Lung (tissue), 11 donors: ENCODE measurements at regions not wholly inside any gene's neighbourhood (a gene's known extent, or its start where the extent isn't known, plus 50 kb on each side); places are given as distances from the start of the nearest gene placed in this dataset.

Source experiments
- ATAC-seq: fragments of 200-7000 bp; cut with Tn5 transposase; one replicate; pipeline ENCODE4 v1.9.1; 2020; ENCODE audit warnings: moderate number of reproducible peaks; ENCODE audit not compliant: insufficient read depth, low FRiP score
- DNase-seq, 3 donors: peaks; one replicate each; pipeline ENCODE4 v3.0.0-alpha.2; 2013 to 2017
- H3K27ac ChIP-seq, 2 donors: one replicate each; pipeline ENCODE4 v1.5.1; 2013; ENCODE audit warnings: mild to moderate bottlenecking in 2 of 2, moderate library complexity in 2 of 2, control low read depth in 1 of 2, inconsistent platforms in 1 of 2, low read depth in 1 of 2, low read length in 1 of 2
- H3K27me3 ChIP-seq, 3 donors: one replicate each; pipeline ENCODE4 v1.5.1; 2013; ENCODE audit warnings: low read length in 2 of 3; ENCODE audit not compliant: control insufficient read depth in 3 of 3, insufficient read depth in 3 of 3
- H3K36me3 ChIP-seq, 4 donors: one replicate each; pipeline ENCODE4 v1.5.1; 2013; ENCODE audit warnings: low read length in 4 of 4, mild to moderate bottlenecking in 1 of 4, moderate library complexity in 1 of 4; ENCODE audit not compliant: control insufficient read depth in 4 of 4, insufficient read depth in 4 of 4
- H3K4me1 ChIP-seq, 5 donors: one replicate each; pipeline ENCODE4 v1.5.1; 2013; ENCODE audit warnings: low read length in 5 of 5, mild to moderate bottlenecking in 2 of 5, moderate library complexity in 1 of 5; ENCODE audit not compliant: control insufficient read depth in 5 of 5, insufficient read depth in 5 of 5
- H3K4me3 ChIP-seq: one replicate; pipeline ENCODE4 v1.5.1; 2013; ENCODE audit warnings: mild to moderate bottlenecking, control low read depth, moderate library complexity
- H3K9ac ChIP-seq, 2 donors: one replicate each; pipeline ENCODE4 v1.5.1; 2013; ENCODE audit warnings: low read length in 2 of 2, control low read depth in 1 of 2; ENCODE audit not compliant: insufficient read depth in 1 of 2
- H3K9me3 ChIP-seq, 4 donors: one replicate each; pipeline ENCODE4 v1.5.1; 2013; ENCODE audit warnings: low read length in 3 of 4, mild to moderate bottlenecking in 1 of 4, moderate library complexity in 1 of 4; ENCODE audit not compliant: control insufficient read depth in 4 of 4, insufficient read depth in 3 of 4
- CTCF ChIP-seq: IDR thresholded peaks from 2 replicates; pipeline ENCODE4 v1.5.1; 2012; ENCODE audit warnings: mild to moderate bottlenecking; ENCODE audit errors: control extremely low read depth, extremely low read depth
- WGBS, 2 donors: extraction: QIAGEN DNeasy Blood & Tissue Kit; methylation state at CpG; one replicate each; pipeline ENCODE4 v1.1.7; 2013; 5-methylcytosine and 5-hydroxymethylcytosine counted together
- donor health status: control.
- donor health status: control.
- donor health status: Bipolar disorder and iron deficiency.
- donor health status: healthy.
- donor health status: DM: yes; HTN: yes; CAD: no.

GRCh38 chr10:4719671-4720070, 106.3 kb upstream of the AKR1E2 start:
- ATAC-seq, result no peak
- no peaks in the 10 kb centered on the region for H3K36me3 ChIP-seq
- H3K9me3 ChIP-seq, result no peaks in the 10 kb centered on the region
- peaks cover 0 to 5% (median 0%) of the 10 kb centered on the region in 5 donors for H3K4me1 ChIP-seq
- DNase-seq, result no peak
- no peak overlapping the region for H3K27ac ChIP-seq
- H3K4me3 ChIP-seq, result no peak overlapping the region
- TF ChIP-seq CTCF, result no peak
- H3K27me3 ChIP-seq, result peaks cover 0 to 3% (median 2%) of the 10 kb centered on the region in 3 donors
- 93 to 94% methylated on average over 2 of the region's 2 CpGs for WGBS, 2 donors
- no peak overlapping the region for H3K9ac ChIP-seq

- WGBS, 2 donors, result 88 to 89% methylated on average over 1 of the region's 1 CpG
- no peak overlapping the region for H3K27ac ChIP-seq
- H3K9ac ChIP-seq, result no peak overlapping the region
- H3K27me3 ChIP-seq, result peaks cover 0 to 3% (median 2%) of the 10 kb centered on the region in 3 donors
- peaks cover 0 to 5% (median 0%) of the 10 kb centered on the region in 5 donors for H3K4me1 ChIP-seq
- ATAC-seq (no peak), DNase-seq (no peak)
- H3K4me3 ChIP-seq, result no peak overlapping the region
- no peaks in the 10 kb centered on the region for H3K9me3 ChIP-seq
- H3K36me3 ChIP-seq, result no peaks in the 10 kb centered on the region
- TF ChIP-seq CTCF, result no peak
Observed at GRCh38 chr10:4719036-4719435, 107.0 kb upstream of the AKR1E2 start.

DNA sequence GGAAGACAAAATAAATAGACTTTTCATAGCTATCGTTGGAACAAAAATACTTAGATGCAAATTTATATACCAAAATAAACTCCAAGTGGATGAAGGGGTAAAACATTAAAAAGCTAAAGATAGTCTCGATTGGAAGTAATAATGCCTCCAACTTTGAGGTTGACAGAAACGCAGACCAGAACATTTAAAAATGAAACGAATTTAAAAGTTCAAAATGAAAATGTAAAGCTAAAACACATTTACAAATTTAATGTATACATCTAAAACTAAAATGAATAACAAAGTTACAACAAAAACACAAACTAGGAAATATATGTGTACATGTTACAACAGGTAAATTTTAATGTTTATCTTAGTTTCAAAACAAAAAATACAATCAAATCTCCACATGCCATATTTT, 107.5 kb upstream of the AKR1E2 start:
- ATAC-seq (no peak), DNase-seq (no peak)
- Histone ChIP-seq H3K27ac (no peak overlapping the region), H3K27me3 (peaks cover 0 to 3% (median 2%) of the 10 kb centered on the region in 3 donors), H3K9ac (no peak overlapping the region), H3K36me3 (no peaks in the 10 kb centered on the region), H3K4me1 (peaks cover 0 to 5% (median 0%) of the 10 kb centered on the region in 5 donors), H3K4me3 (no peak overlapping the region), H3K9me3 (no peaks in the 10 kb centered on the region)
- no peak for TF ChIP-seq CTCF
- WGBS, 2 donors, result 90 to 95% methylated on average over 4 of the region's 4 CpGs

DNA sequence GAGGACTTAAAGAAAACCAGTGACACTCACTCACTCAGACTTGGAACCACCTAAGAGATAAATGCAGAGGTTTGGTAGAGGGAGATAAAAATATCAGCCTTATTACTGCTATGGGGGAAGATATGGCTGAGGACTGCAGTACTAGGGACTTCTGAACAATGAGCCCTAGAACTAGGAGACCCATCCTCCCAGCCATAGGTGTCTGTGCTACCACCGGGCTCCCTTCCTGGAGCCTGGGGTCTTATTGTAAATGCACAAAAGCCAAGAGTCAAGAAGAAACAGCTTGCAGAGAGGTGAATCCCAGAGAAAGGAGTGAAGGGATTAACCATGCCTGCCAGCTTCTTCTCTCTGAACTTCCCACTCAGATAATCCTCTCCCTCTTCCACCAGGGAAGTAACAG, 108.3 kb upstream of the AKR1E2 start:
- H3K9me3 ChIP-seq, result no peaks in the 10 kb centered on the region
- no peak for TF ChIP-seq CTCF
- no peaks in the 10 kb centered on the region for H3K36me3 ChIP-seq
- 58 to 92% methylated on average over 1 of the region's 1 CpG for WGBS, 2 donors
- no peak for ATAC-seq
- H3K27ac ChIP-seq, result no peak overlapping the region
- H3K4me3 ChIP-seq, result no peak overlapping the region
- peaks cover 0 to 5% (median 0%) of the 10 kb centered on the region in 5 donors for H3K4me1 ChIP-seq
- H3K27me3 ChIP-seq, result peaks cover 0 to 3% (median 2%) of the 10 kb centered on the region in 3 donors
- H3K9ac ChIP-seq, result no peak overlapping the region
- DNase-seq, result no peak
